HepG2 (cell line): ENCODE measurements at regions not wholly inside any gene's neighbourhood (a gene's known extent, or its start where the extent isn't known, plus 50 kb on each side); places are given as distances from the start of the nearest gene placed in this dataset.
A peak's percentile ranks its signal among the peaks of the same experiment; 100 is the strongest.

ENCODE experiments used
- ARID5B ChIP-seq: IDR thresholded peaks from 2 replicates; pipeline ENCODE4 v1.4.0; 2020; ENCODE audit warnings: mild to moderate bottlenecking, missing genetic modification reagents
- DBP ChIP-seq: sonication (generic); formaldehyde crosslinking; IDR thresholded peaks from 2 replicates; pipeline ENCODE4 v1.4.0; 2020; ENCODE audit warnings: missing genetic modification reagents; ENCODE audit errors: not compliant biosample characterization
- ELF3 ChIP-seq: IDR thresholded peaks from 2 replicates; pipeline ENCODE4 v1.6.1; 2016; ENCODE audit warnings: missing genetic modification reagents, missing compliant biosample characterization
- FOXA3 ChIP-seq: IDR thresholded peaks from 2 replicates; pipeline ENCODE4 v1.6.1; 2016; ENCODE audit warnings: missing genetic modification reagents, missing compliant biosample characterization
- HIVEP1 ChIP-seq: sonication (generic); formaldehyde crosslinking; IDR thresholded peaks from 2 replicates; pipeline ENCODE4 v1.4.0; 2020; ENCODE audit warnings: mild to moderate bottlenecking, missing genetic modification reagents
- HOXA5 ChIP-seq: sonication (generic); formaldehyde crosslinking; IDR thresholded peaks from 2 replicates; pipeline ENCODE4 v1.4.0; 2020; ENCODE audit warnings: missing genetic modification reagents
- NR3C1 ChIP-seq: sonication (generic); formaldehyde crosslinking; IDR thresholded peaks from 2 replicates; pipeline ENCODE4 v1.4.0; 2020; ENCODE audit warnings: missing genetic modification reagents
- SETDB1 ChIP-seq: sonication (generic); formaldehyde crosslinking; IDR thresholded peaks from 2 replicates; pipeline ENCODE4 v1.5.1; 2020; ENCODE audit warnings: missing genetic modification reagents, mild to moderate bottlenecking, borderline replicate concordance
- SNAPC5 ChIP-seq: sonication (generic); formaldehyde crosslinking; IDR thresholded peaks from 2 replicates; pipeline ENCODE4 v1.8.1; 2023; ENCODE audit warnings: mild to moderate bottlenecking, missing genetic modification reagents, borderline replicate concordance
- SOX6 ChIP-seq, 2 experiments: fragments of 450-650 bp in 1 of 2; sonication (generic) in 1 of 2; formaldehyde crosslinking in 1 of 2; IDR thresholded peaks; 2 replicates each; pipeline versions ENCODE4 v1.4.0 to v1.6.1; 2017 to 2020; ENCODE audit warnings: antibody characterized with exemption in 1 of 2, mild to moderate bottlenecking in 1 of 2, missing genetic modification reagents in 1 of 2
- TCF7 ChIP-seq: sonication (generic); IDR thresholded peaks from 2 replicates; pipeline ENCODE4 v1.6.1; 2016; ENCODE audit warnings: antibody characterized with exemption, low read depth
- TP53 ChIP-seq: sonication (generic); formaldehyde crosslinking; conservative IDR thresholded peaks from 2 replicates; pipeline ENCODE4 v1.4.0; 2020; ENCODE audit warnings: missing genetic modification reagents
- XRCC5 ChIP-seq: fragments of 200-400 bp; formaldehyde crosslinking; optimal IDR thresholded peaks from 2 replicates; pipeline ENCODE3; 2017; ENCODE audit warnings: mild to moderate bottlenecking, low read length
- ZFP41 ChIP-seq: sonication (generic); formaldehyde crosslinking; IDR thresholded peaks from 2 replicates; pipeline ENCODE4 v1.4.0; 2020; ENCODE audit warnings: mild to moderate bottlenecking, missing genetic modification reagents, borderline replicate concordance
- ZMYM2 ChIP-seq: sonication (generic); formaldehyde crosslinking; IDR thresholded peaks from 2 replicates; pipeline ENCODE4 v1.8.0; 2022; ENCODE audit warnings: mild to moderate bottlenecking, missing genetic modification reagents
- ZNF20 ChIP-seq: sonication (generic); formaldehyde crosslinking; IDR thresholded peaks from 2 replicates; pipeline ENCODE4 v1.4.0; 2020; ENCODE audit warnings: mild to moderate bottlenecking, moderate library complexity, missing genetic modification reagents
- ZNF282 ChIP-seq: fragments of 450-650 bp; IDR thresholded peaks from 2 replicates; pipeline ENCODE4 v1.6.1; 2018; ENCODE audit not compliant: partially characterized antibody
- ZNF460 ChIP-seq: sonication (generic); formaldehyde crosslinking; IDR thresholded peaks from 2 replicates; pipeline ENCODE4 v1.5.1; 2020; ENCODE audit warnings: missing genetic modification reagents, mild to moderate bottlenecking, borderline replicate concordance
- ZNF567 ChIP-seq: sonication (generic); formaldehyde crosslinking; IDR thresholded peaks from 2 replicates; pipeline ENCODE4 v1.8.1; 2023; ENCODE audit warnings: mild to moderate bottlenecking, missing genetic modification reagents, borderline replicate concordance
- ZNF572 ChIP-seq: sonication (generic); formaldehyde crosslinking; IDR thresholded peaks from 2 replicates; pipeline ENCODE4 v1.5.1; 2020; ENCODE audit warnings: mild to moderate bottlenecking, missing genetic modification reagents
- ZSCAN31 ChIP-seq: sonication (generic); formaldehyde crosslinking; IDR thresholded peaks from 2 replicates; pipeline ENCODE4 v1.5.0; 2020; ENCODE audit warnings: low read depth, mild to moderate bottlenecking, missing genetic modification reagents
- ZSCAN9 ChIP-seq: IDR thresholded peaks from 2 replicates; pipeline ENCODE4 v1.6.1; 2016; ENCODE audit warnings: borderline replicate concordance
- TF ChIP-seq, protein P1 (sequence below): sonication (generic); formaldehyde crosslinking; IDR thresholded peaks from 2 replicates; pipeline ENCODE4 v1.4.0; 2020; ENCODE audit warnings: missing genetic modification reagents, mild to moderate bottlenecking, borderline replicate concordance
- TF ChIP-seq, protein P2 (sequence below): sonication (generic); formaldehyde crosslinking; IDR thresholded peaks from 2 replicates; pipeline ENCODE4 v1.9.0; 2021; ENCODE audit warnings: missing genetic modification reagents, mild to moderate bottlenecking, borderline replicate concordance

DNA sequence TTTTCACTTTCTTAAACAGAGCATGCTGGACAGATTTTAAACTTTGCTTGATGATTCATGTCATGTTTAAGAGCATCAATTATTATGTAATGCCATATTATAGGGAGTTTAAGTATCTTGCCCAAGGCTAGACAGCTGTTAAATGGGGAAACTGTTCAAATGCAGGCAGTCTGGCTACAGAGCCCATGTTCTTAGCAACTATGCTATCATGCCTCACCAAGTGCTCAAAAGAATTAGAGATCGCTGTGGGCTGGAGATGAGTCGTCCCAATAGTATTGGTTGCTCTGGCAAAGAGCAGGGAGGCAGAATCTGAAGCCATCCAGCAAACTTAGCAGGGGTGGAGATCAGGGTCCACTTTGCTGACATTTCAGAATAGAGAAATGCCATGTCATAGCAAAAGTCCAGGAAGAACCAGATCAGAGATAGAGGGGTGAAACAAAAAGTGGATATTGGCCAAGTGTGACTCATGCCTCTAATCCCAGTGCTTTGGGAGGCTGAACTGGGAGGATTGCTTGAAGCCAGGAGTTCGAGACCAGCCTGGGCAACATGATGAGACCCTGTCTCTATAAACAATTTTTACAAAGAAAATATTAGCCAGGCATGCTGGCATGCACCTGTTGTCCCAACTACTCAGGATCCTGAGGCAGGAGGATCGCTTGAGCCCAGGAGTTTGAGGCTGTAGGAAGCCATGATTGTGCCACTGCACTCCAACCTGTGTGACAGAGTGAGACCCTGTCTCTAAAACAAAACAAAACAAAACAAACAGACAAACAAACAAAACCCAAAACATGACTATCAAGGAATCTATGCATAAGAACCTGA is 57.8 kb downstream of the BAMBI start (continued):
- peak; percentile 39; the same call in 1 of the 2 replicates for TF ChIP-seq FOXA3 (CRISPR knock-in tag)
- no peak for TF ChIP-seq ZNF572
- TF ChIP-seq HOXA5 (CRISPR knock-in tag), result no peak
- TF ChIP-seq TCF7, result no peak
- TF ChIP-seq SETDB1 (CRISPR knock-in tag), result no peak
- no peak for TF ChIP-seq HIVEP1 (CRISPR knock-in tag)
- TF ChIP-seq ARID5B (CRISPR knock-in tag), result peak; percentile 65
- no peak for TF ChIP-seq DBP (CRISPR knock-in tag)
- no peak for TF ChIP-seq TP53
- TF ChIP-seq NR3C1 (CRISPR knock-in tag), result no peak
- TF ChIP-seq ZNF282, result no peak
- TF ChIP-seq ELF3 (CRISPR knock-in tag), result peak; percentile 54; the same call in 1 of the 2 replicates
- TF ChIP-seq XRCC5, result peak; percentile 34
- no peak for TF ChIP-seq ZNF20 (CRISPR knock-in tag)
- TF ChIP-seq, protein P1, sequence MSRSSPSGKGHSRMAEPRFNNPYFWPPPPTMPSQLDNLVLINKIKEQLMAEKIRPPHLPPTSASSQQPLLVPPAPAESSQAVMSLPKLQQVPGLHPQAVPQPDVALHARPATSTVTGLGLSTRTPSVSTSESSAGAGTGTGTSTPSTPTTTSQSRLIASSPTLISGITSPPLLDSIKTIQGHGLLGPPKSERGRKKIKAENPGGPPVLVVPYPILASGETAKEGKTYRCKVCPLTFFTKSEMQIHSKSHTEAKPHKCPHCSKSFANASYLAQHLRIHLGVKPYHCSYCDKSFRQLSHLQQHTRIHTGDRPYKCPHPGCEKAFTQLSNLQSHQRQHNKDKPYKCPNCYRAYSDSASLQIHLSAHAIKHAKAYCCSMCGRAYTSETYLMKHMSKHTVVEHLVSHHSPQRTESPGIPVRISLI (CRISPR knock-in tag), result no peak
- no peak for TF ChIP-seq ZNF567
- no peak for TF ChIP-seq ZFP41 (CRISPR knock-in tag)
- no peak for TF ChIP-seq ZSCAN9 (CRISPR knock-in tag)
- TF ChIP-seq ZMYM2 (CRISPR knock-in tag), result peak; percentile 99
- TF ChIP-seq SNAPC5 (CRISPR knock-in tag), result no peak
- TF ChIP-seq ZNF460 (CRISPR knock-in tag), result no peak
- TF ChIP-seq SOX6 (IDR thresholded peaks at IDR 0.05), result no peak
- peak; percentile 30; the same call in 1 of the 2 replicates for TF ChIP-seq SOX6 (CRISPR knock-in tag; IDR thresholded peaks at IDR 0.05)
- TF ChIP-seq, protein P2, sequence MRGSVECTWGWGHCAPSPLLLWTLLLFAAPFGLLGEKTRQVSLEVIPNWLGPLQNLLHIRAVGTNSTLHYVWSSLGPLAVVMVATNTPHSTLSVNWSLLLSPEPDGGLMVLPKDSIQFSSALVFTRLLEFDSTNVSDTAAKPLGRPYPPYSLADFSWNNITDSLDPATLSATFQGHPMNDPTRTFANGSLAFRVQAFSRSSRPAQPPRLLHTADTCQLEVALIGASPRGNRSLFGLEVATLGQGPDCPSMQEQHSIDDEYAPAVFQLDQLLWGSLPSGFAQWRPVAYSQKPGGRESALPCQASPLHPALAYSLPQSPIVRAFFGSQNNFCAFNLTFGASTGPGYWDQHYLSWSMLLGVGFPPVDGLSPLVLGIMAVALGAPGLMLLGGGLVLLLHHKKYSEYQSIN, result no peak
- no peak for TF ChIP-seq ZSCAN31 (CRISPR knock-in tag)
